ENCODE measurements at regions not wholly inside any gene's neighbourhood (a gene's known extent, or its start where the extent isn't known, plus 50 kb on each side); places are given as distances from the start of the nearest gene placed in this dataset.

DNA sequence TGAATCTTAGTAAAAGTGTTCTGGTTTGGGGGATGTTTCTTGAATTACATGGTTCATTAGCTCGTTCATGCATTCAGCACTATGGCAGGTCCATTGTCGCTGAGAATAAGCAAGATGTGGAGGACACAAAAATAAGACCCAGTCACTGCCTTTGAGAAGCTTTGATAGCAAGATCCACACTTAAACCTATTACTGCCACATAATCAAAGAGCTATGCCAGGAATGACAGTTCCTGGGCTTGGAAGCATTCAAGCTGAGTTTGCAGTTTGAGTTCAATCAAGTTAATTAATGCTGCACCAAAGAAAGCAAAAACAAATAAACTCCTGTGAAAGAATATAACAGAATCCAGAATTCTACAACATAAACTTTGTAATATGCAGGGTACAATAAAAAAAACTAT, 131.8 kb downstream of the MIS18A start:
- Mint-ChIP-seq H3K27me3 (ENCODE audit: low read depth) (no peaks in the 10 kb centered on the region; the same call in 1 of the 2 replicates), H3K9me3 (peaks cover 5 to 6% of the 10 kb centered on the region in 2 experiments; a peak in 4 of 5 replicates), H3K4me3 (no peak overlapping the region), H3K36me3 (ENCODE audit: insufficient read depth in 1 of 3, low read depth in 3 of 3) (peaks cover 0 to 6% (median 0%) of the 10 kb centered on the region in 3 experiments; a peak in 1 of 7 replicates), H3K27ac (no peak overlapping the region), H3K4me1 (peaks cover 12 to 16% of the 10 kb centered on the region in 2 experiments)
- Histone ChIP-seq H2BK20ac (ENCODE audit: low read depth, low read length, poor library complexity, severe bottlenecking) (no peak overlapping the region), H3K27ac (ENCODE audit: insufficient read length, low read depth, low read length) (no peak overlapping the region), H3K18ac (ENCODE audit: insufficient read length, low read depth, low read length) (no peak overlapping the region), H3K4me2 (ENCODE audit: insufficient read depth, insufficient read length, low read length) (no peak overlapping the region), H2BK15ac (ENCODE audit: low read depth, low read length) (no peak overlapping the region), H3K79me1 (ENCODE audit: insufficient read depth, low read depth, low read length, poor library complexity, severe bottlenecking) (no peaks in the 10 kb centered on the region), H3K4ac (ENCODE audit: low read depth, low read length) (no peak overlapping the region), H4K5ac (ENCODE audit: insufficient read length, low read depth, low read length) (no peak overlapping the region), H4K91ac (ENCODE audit: insufficient read length, low read depth, low read length) (no peak overlapping the region), H3K14ac (ENCODE audit: insufficient read depth, low read length) (no peak overlapping the region), H3K79me2 (ENCODE audit: insufficient read depth, low read length) (no peaks in the 10 kb centered on the region), H3K27me3 (ENCODE audit: insufficient read depth, low read length) (no peaks in the 10 kb centered on the region), H2BK12ac (ENCODE audit: insufficient read length, low read depth, low read length) (no peak overlapping the region), H3K9ac (ENCODE audit: extremely low read depth, insufficient read length, low read length) (no peak overlapping the region), H2AFZ (ENCODE audit: low read length) (no peak overlapping the region), H3K23ac (ENCODE audit: insufficient read length, low read depth, low read length) (no peak overlapping the region), H2BK5ac (ENCODE audit: insufficient read length, low read length) (no peak overlapping the region), H2AK5ac (ENCODE audit: insufficient read length, low read length) (no peak overlapping the region), H2BK120ac (ENCODE audit: low read depth, low read length, poor library complexity, severe bottlenecking) (no peak overlapping the region), H3K56ac (ENCODE audit: insufficient read length, low read depth, low read length) (no peak overlapping the region), H3T11ph (ENCODE audit: low read length) (no peak overlapping the region), H4K20me1 (ENCODE audit: control insufficient read depth, insufficient read depth, insufficient read length) (no peaks in the 10 kb centered on the region), H3K4me1 (ENCODE audit: insufficient read depth, low read length) (no peaks in the 10 kb centered on the region), H4K8ac (replicated peaks; ENCODE audit: insufficient read length, low read depth, low read length) (no peak overlapping the region), H3K23me2 (ENCODE audit: insufficient read length, low read depth, low read length, poor library complexity, severe bottlenecking) (no peaks in the 10 kb centered on the region), H3K9me3 (ENCODE audit: control insufficient read depth, low read depth, low read length) (no peaks in the 10 kb centered on the region)
- no CpG with 5 or more reads among the region's 2 CpGs for WGBS (ENCODE audit: extremely low coverage, insufficient read length, low lambda C conversion rate)
- TF ChIP-seq, protein P1, sequence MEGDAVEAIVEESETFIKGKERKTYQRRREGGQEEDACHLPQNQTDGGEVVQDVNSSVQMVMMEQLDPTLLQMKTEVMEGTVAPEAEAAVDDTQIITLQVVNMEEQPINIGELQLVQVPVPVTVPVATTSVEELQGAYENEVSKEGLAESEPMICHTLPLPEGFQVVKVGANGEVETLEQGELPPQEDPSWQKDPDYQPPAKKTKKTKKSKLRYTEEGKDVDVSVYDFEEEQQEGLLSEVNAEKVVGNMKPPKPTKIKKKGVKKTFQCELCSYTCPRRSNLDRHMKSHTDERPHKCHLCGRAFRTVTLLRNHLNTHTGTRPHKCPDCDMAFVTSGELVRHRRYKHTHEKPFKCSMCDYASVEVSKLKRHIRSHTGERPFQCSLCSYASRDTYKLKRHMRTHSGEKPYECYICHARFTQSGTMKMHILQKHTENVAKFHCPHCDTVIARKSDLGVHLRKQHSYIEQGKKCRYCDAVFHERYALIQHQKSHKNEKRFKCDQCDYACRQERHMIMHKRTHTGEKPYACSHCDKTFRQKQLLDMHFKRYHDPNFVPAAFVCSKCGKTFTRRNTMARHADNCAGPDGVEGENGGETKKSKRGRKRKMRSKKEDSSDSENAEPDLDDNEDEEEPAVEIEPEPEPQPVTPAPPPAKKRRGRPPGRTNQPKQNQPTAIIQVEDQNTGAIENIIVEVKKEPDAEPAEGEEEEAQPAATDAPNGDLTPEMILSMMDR (conservative IDR thresholded peaks at IDR 0.05) = no peak
- no peak for DNase-seq
